ENCODE measurements at regions not wholly inside any gene's neighbourhood (a gene's known extent, or its start where the extent isn't known, plus 50 kb on each side); places are given as distances from the start of the nearest gene placed in this dataset.

DNA sequence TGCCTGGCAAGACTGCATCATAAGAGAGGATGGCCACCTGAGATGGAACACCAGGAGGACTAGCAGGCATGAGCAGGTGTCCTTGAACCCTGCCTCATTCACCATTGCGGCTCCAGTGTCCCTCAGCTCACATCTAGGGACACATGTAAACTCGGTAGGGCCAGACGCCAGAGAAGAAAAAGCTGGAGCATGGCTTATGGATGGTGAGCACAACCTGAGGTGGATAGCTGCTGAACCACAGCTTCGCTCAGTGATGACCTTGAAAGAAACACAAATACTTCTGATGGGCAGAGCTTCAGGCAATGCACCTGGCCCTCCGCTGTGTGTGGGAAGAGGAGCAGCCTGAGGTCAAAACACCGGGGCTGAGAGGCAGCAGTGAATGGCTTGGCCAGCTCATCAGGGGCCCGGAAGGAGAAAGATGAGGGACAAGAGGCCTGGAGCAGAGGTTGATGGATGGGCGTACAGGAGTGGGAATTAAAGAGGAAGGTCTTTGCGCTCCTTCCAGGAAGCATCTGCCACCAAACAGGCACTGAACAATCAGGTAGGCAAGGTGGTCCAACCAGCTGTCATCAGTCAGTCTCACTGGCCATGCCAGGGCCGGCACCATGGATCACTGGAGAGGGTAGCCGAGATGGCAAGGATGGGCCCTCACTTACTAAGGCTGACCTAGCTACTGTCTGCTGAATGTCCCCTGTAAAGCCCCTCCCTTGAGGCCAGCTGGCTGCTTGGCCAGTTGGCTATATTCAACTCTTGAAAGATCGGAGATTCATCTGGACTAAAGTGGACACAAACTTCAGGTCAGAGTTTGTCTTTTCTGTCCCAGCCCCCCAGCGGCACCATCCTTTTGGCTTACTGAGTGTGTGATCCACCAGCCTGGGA, 89.7 kb downstream of the MYEOV start:
- WGBS, 2 donors: 92 to 96% methylated on average over 11 to 13 of the region's 13 CpGs
- DNase-seq: no peak
- H3K27me3 ChIP-seq: no peaks in the 10 kb centered on the region
- TF ChIP-seq, protein P1, sequence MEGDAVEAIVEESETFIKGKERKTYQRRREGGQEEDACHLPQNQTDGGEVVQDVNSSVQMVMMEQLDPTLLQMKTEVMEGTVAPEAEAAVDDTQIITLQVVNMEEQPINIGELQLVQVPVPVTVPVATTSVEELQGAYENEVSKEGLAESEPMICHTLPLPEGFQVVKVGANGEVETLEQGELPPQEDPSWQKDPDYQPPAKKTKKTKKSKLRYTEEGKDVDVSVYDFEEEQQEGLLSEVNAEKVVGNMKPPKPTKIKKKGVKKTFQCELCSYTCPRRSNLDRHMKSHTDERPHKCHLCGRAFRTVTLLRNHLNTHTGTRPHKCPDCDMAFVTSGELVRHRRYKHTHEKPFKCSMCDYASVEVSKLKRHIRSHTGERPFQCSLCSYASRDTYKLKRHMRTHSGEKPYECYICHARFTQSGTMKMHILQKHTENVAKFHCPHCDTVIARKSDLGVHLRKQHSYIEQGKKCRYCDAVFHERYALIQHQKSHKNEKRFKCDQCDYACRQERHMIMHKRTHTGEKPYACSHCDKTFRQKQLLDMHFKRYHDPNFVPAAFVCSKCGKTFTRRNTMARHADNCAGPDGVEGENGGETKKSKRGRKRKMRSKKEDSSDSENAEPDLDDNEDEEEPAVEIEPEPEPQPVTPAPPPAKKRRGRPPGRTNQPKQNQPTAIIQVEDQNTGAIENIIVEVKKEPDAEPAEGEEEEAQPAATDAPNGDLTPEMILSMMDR (IDR thresholded peaks at IDR 0.05): no peak
- TF ChIP-seq POLR2A (IDR thresholded peaks at IDR 0.05): no peak
- H3K9me3 ChIP-seq: no peaks in the 10 kb centered on the region
- no peaks in the 10 kb centered on the region for H3K36me3 ChIP-seq
- H3K4me3 ChIP-seq (replicated peaks in 1 of 3): no peak overlapping the region
- H3K4me1 ChIP-seq: no peaks in the 10 kb centered on the region
- intact Hi-C loops (cut with DNase I): no loop called here
- no peak overlapping the region for H3K27ac ChIP-seq

DNA sequence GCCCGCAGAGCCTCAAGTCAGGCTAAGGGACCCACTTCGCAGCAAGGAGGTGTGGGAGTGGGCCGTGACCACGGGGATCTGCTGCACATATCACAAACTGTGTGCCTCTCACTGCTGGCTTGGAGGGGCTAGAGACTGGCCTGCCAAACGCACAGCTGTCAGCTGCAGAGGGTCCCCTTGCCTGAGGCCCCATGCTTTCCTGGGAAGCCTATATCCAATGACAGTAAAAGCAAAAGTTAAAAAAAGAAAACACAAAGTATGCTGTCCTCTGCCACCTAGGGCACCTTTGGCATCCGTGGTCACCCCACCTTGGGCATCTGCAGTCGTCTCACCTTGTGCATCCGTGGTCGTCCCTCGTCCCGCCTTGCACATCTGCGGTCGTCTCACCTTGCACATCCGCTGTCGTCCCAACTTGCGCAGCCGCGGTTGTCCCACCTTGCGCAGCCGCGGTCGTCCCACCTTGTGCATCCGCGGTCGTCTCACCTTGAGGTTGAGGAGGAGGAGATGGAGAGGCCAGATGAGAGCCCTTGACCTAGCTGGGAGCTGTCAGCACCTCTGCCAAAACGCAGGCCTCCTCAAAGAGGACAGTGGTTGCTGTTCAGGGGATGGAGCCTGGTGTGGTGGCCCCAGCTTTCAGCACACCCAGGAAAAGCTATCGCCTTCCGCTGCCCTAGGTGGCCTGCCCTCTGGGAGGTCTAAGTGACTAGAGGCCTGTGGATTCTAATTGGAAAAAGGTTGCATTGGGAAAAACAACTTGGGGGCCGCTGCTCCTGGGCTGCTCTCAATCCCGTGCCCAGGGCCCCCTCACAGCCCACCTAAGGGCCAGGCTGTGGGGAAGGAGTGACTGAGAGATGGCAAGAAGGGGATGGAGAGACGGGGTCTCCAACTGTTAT, 90.5 kb downstream of the MYEOV start:
- DNase-seq: no peak
- Histone ChIP-seq H3K4me3 (replicated peaks in 1 of 3) (no peak overlapping the region), H3K9me3 (no peaks in the 10 kb centered on the region), H3K27ac (no peak overlapping the region), H3K27me3 (no peaks in the 10 kb centered on the region), H3K4me1 (no peaks in the 10 kb centered on the region), H3K36me3 (no peaks in the 10 kb centered on the region)
- intact Hi-C loops (cut with DNase I): no loop called here
- TF ChIP-seq, protein P1 (IDR thresholded peaks at IDR 0.05): no peak
- TF ChIP-seq POLR2A (IDR thresholded peaks at IDR 0.05): no peak
- 88 to 91% methylated on average over 31 of the region's 31 CpGs for whole genome bisulfite sequencing, 2 donors

DNA sequence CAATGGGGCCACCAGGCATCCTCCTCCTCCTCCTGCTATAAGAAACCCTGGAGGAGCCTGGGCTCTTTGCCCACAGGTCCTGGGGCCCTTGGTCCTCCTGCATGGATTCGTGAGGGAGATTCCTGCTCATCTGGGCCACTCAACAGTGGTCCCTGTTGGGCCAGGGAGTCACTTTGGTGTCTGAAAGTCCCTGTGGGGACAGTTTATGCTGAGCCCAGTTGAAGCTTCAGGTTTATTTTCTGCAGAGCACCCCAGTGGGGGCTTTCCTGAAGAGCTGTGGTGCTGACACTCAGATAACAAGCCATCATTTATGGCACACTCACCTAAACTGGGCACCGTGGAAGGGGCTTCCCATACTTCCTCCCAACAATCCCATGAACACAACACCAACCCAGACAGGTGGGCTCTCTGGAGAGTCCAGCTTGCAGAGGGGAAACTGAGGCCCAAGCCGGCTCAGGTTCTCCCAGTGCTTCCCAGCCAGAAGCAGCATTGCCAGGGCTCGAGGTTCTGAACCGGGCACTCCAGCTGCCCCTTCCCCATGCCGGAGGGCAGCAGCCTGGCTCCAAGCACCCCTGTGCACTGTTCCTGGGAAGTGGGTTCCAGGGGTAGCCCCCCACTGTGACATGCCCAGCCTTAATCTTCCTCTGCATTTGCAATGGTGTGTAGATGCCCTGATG, 91.3 kb downstream of the MYEOV start:
- Histone ChIP-seq H3K27ac (no peak overlapping the region), H3K27me3 (no peaks in the 10 kb centered on the region), H3K4me1 (no peaks in the 10 kb centered on the region), H3K9me3 (no peaks in the 10 kb centered on the region), H3K36me3 (no peaks in the 10 kb centered on the region), H3K4me3 (replicated peaks in 1 of 3) (no peak overlapping the region)
- intact Hi-C loops (cut with DNase I): no loop called here
- DNase-seq: no peak
- WGBS, 2 donors: 92 to 100% methylated on average over 2 to 5 of the region's 6 CpGs
- TF ChIP-seq, protein P1 (IDR thresholded peaks at IDR 0.05): no peak
- TF ChIP-seq POLR2A (IDR thresholded peaks at IDR 0.05): no peak

DNA sequence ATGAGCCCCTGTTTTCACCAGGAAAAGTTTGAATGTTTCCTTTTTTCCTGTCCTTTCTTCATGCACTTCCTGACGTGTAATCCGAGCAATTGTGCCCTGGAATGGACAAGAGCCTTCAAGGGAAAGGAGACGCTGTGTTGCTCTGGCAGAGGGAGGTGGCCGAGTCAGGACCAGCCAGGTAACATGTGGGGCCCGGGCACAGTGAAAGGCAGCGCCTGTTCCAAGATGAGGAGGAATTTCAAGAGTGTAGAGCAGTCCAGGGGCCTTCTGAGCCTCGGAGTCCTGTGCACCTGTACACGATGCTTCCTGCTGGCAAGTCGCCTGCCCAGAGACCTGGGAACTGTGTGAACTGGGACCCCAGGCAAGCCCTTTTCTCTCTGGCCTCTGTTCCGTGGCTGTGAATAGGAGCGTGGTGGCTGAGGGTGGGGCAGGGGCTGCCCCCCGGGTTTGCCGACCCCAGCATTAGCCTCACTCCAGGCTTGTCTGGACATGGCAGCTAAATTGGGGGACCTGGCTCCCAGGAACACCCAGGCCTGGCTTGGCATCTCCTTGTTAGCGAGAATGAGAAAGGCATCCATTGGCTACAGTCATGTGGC, 92.0 kb downstream of the MYEOV start:
- Histone ChIP-seq H3K27me3 (no peaks in the 10 kb centered on the region), H3K27ac (no peak overlapping the region), H3K36me3 (no peaks in the 10 kb centered on the region), H3K4me3 (replicated peaks in 1 of 3) (no peak overlapping the region), H3K9me3 (no peaks in the 10 kb centered on the region), H3K4me1 (no peaks in the 10 kb centered on the region)
- DNase-seq: no peak
- WGBS, 2 donors: 71 to 79% methylated on average over 11 to 14 of the region's 14 CpGs
- intact Hi-C loops (cut with DNase I): no loop called here
- TF ChIP-seq POLR2A (IDR thresholded peaks at IDR 0.05): no peak
- TF ChIP-seq, protein P1 (IDR thresholded peaks at IDR 0.05): no peak
